ENCODE measurements at regions not wholly inside any gene's neighbourhood (a gene's known extent, or its start where the extent isn't known, plus 50 kb on each side); places are given as distances from the start of the nearest gene placed in this dataset.

- TF ChIP-seq TAF1 (IDR thresholded peaks at IDR 0.05; ENCODE audit: low read depth) (no peak), RAD21 (IDR thresholded peaks at IDR 0.05; ENCODE audit: low read depth) (no peak), NFIC (IDR thresholded peaks at IDR 0.05) (no peak), USF1 (IDR thresholded peaks at IDR 0.05) (no peak), CREB1 (IDR thresholded peaks at IDR 0.05; ENCODE audit: low read depth) (no peak), FOXM1 (IDR thresholded peaks at IDR 0.05; ENCODE audit: borderline replicate concordance, low read depth) (no peak)
- TF ChIP-seq, protein P1, sequence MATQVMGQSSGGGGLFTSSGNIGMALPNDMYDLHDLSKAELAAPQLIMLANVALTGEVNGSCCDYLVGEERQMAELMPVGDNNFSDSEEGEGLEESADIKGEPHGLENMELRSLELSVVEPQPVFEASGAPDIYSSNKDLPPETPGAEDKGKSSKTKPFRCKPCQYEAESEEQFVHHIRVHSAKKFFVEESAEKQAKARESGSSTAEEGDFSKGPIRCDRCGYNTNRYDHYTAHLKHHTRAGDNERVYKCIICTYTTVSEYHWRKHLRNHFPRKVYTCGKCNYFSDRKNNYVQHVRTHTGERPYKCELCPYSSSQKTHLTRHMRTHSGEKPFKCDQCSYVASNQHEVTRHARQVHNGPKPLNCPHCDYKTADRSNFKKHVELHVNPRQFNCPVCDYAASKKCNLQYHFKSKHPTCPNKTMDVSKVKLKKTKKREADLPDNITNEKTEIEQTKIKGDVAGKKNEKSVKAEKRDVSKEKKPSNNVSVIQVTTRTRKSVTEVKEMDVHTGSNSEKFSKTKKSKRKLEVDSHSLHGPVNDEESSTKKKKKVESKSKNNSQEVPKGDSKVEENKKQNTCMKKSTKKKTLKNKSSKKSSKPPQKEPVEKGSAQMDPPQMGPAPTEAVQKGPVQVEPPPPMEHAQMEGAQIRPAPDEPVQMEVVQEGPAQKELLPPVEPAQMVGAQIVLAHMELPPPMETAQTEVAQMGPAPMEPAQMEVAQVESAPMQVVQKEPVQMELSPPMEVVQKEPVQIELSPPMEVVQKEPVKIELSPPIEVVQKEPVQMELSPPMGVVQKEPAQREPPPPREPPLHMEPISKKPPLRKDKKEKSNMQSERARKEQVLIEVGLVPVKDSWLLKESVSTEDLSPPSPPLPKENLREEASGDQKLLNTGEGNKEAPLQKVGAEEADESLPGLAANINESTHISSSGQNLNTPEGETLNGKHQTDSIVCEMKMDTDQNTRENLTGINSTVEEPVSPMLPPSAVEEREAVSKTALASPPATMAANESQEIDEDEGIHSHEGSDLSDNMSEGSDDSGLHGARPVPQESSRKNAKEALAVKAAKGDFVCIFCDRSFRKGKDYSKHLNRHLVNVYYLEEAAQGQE (IDR thresholded peaks at IDR 0.05; ENCODE audit: low read depth) = no peak
Measured at GRCh38 chr6:121555201-121555600, 119.8 kb downstream of the GJA1 start.

- TF ChIP-seq ZBTB7A (IDR thresholded peaks at IDR 0.05; ENCODE audit: low read depth) (no peak), RAD21 (IDR thresholded peaks at IDR 0.05; ENCODE audit: low read depth) (no peak), EP300 (IDR thresholded peaks at IDR 0.05; ENCODE audit: borderline replicate concordance) (no peak), TEAD4 (IDR thresholded peaks at IDR 0.05) (no peak), FOXM1 (IDR thresholded peaks at IDR 0.05; ENCODE audit: borderline replicate concordance, low read depth) (no peak), USF1 (IDR thresholded peaks at IDR 0.05) (no peak), CREB1 (IDR thresholded peaks at IDR 0.05; ENCODE audit: low read depth) (no peak)
- TF ChIP-seq, protein P2, sequence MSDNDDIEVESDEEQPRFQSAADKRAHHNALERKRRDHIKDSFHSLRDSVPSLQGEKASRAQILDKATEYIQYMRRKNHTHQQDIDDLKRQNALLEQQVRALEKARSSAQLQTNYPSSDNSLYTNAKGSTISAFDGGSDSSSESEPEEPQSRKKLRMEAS (IDR thresholded peaks at IDR 0.05) = no peak
Measured at GRCh38 chr6:121557146-121557940, 121.9 kb downstream of the GJA1 start.

DNA sequence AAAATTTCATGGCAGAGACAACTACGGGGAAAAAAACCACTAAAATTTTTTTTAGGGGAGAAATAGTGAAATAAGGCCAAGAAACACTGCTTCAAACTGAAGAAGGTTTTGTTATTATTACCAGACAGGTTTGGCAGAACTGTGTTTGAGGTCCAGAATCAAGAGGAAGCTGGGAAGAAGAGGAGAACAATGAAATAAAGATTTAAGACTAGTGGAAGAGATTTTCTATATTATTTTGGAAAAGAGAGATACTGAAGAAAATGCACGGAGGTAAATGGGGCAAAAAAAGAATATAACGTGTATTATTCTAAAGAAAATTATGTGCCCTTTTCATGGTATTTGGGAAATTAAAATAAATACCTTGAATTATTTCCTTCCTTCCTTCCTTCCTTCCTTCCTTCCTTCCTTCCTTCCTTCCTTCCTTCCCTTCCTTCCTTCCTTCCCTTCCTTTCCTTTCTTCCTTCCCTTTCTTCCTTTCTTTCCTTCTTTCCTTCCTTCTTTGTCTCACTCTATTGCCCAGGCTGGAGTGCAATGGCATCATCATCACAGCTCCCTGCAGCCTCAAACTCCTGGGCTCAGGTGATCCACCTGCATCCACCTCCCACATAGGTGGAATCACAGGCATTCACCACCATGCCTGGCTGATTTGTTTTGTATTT, 124.3 kb downstream of the GJA1 start:
- no peak for TF ChIP-seq EGR1 (IDR thresholded peaks at IDR 0.05)

- TF ChIP-seq, protein P1 (IDR thresholded peaks at IDR 0.05; ENCODE audit: low read depth) = no peak
- TF ChIP-seq YY1 (IDR thresholded peaks at IDR 0.05; ENCODE audit: low read depth) (no peak), RAD21 (IDR thresholded peaks at IDR 0.05; ENCODE audit: low read depth) (no peak), TAF1 (IDR thresholded peaks at IDR 0.05; ENCODE audit: low read depth) (no peak), ZBTB7A (IDR thresholded peaks at IDR 0.05; ENCODE audit: low read depth) (no peak), CEBPB (IDR thresholded peaks at IDR 0.05) (no peak), TCF12 (IDR thresholded peaks at IDR 0.05; ENCODE audit: low read depth) (no peak), TEAD4 (IDR thresholded peaks at IDR 0.05) (no peak), NFIC (IDR thresholded peaks at IDR 0.05) (no peak), CREB1 (IDR thresholded peaks at IDR 0.05; ENCODE audit: low read depth) (no peak), USF1 (IDR thresholded peaks at IDR 0.05) (no peak), FOXM1 (IDR thresholded peaks at IDR 0.05; ENCODE audit: borderline replicate concordance, low read depth) (no peak), EP300 (IDR thresholded peaks at IDR 0.05; ENCODE audit: borderline replicate concordance) (no peak)
- TF ChIP-seq, protein P2 (IDR thresholded peaks at IDR 0.05) = no peak
Measured at GRCh38 chr6:121560476-121560875, 125.0 kb downstream of the GJA1 start.

GRCh38 chr6:121563286-121563685, 127.8 kb downstream of the GJA1 start:
- no peak for TF ChIP-seq CREB1 (IDR thresholded peaks at IDR 0.05; ENCODE audit: low read depth)
- no peak for TF ChIP-seq RAD21 (IDR thresholded peaks at IDR 0.05; ENCODE audit: low read depth)
- no peak for TF ChIP-seq TAF1 (IDR thresholded peaks at IDR 0.05; ENCODE audit: low read depth)
- no peak for TF ChIP-seq EGR1 (IDR thresholded peaks at IDR 0.05)
- TF ChIP-seq USF1 (IDR thresholded peaks at IDR 0.05) = no peak
- TF ChIP-seq ZBTB7A (IDR thresholded peaks at IDR 0.05; ENCODE audit: low read depth) = no peak

Data from Ishikawa (cell line).